Gastrocnemius medialis (tissue), 4 donors: ENCODE measurements at regions not wholly inside any gene's neighbourhood (a gene's known extent, or its start where the extent isn't known, plus 50 kb on each side); places are given as distances from the start of the nearest gene placed in this dataset.

Experiments
- ATAC-seq, 2 donors: fragments of 150-250 bp; one replicate each; pipeline ENCODE4 v1.9.1; 2016
- DNase-seq, 2 donors: peaks; one replicate each; pipeline ENCODE4 v3.0.0-alpha.2; 2019
- H3K27ac ChIP-seq, 4 donors: fragments of 200-600 bp; sonication (generic); 1 replicate in 1 of 4; 2 replicates in 3 of 4; pipeline ENCODE4 v1.5.1; 2016 to 2018; ENCODE audit warnings: mild to moderate bottlenecking in 2 of 4, moderate library complexity in 1 of 4
- H3K27me3 ChIP-seq, 3 donors: fragments of 200-600 bp; sonication (generic) in 2 of 3; 1 replicate in 1 of 3; 2 replicates in 2 of 3; pipeline versions ENCODE4 v1.5.1 to v1.6.0; 2016 to 2019; ENCODE audit warnings: mild to moderate bottlenecking in 1 of 3, moderate library complexity in 1 of 3
- H3K36me3 ChIP-seq, 2 donors: fragments of 200-600 bp; sonication (generic) in 1 of 2; one replicate each; pipeline ENCODE4 v1.5.1; 2017 to 2018
- H3K4me1 ChIP-seq, 2 donors: fragments of 200-600 bp; sonication (generic) in 1 of 2; one replicate each; pipeline ENCODE4 v1.5.1; 2016 to 2017; ENCODE audit warnings: mild to moderate bottlenecking in 2 of 2
- H3K4me3 ChIP-seq, 4 donors: fragments of 200-600 bp; sonication (generic) in 3 of 4; 1 replicate in 1 of 4; 2 replicates in 3 of 4; pipeline ENCODE4 v1.5.1; 2016 to 2019; ENCODE audit warnings: mild to moderate bottlenecking in 2 of 4
- H3K9me3 ChIP-seq, 3 donors: fragments of 200-600 bp; sonication (generic) in 2 of 3; 1 replicate in 1 of 3; 2 replicates in 2 of 3; pipeline ENCODE4 v1.5.1; 2016 to 2019
- CTCF ChIP-seq, 5 experiments: fragments of 450-650 bp in 3 of 5; fragments of 200-600 bp in 2 of 5; sonication (generic) in 2 of 5; IDR thresholded peaks in 4 of 5; conservative IDR thresholded peaks in 1 of 5; 1 replicate in 4 of 5; 2 replicates in 1 of 5; pipeline ENCODE4 v1.5.1; 2016 to 2019; ENCODE audit warnings: antibody characterized with exemption in 5 of 5, mild to moderate bottlenecking in 3 of 5, moderate library complexity in 3 of 5
- POLR2A ChIP-seq, 2 donors: fragments of 450-650 bp; IDR thresholded peaks; one replicate each; pipeline ENCODE4 v1.6.1; 2017; ENCODE audit warnings: antibody characterized with exemption in 2 of 2, mild to moderate bottlenecking in 2 of 2, moderate library complexity in 2 of 2
- in situ Hi-C, 4 donors: fragments of 200-750 bp; cut with MboI; loops; one replicate each; pipeline versions ENCODE4 v1.15.0 to v1.8.0; 2017; ENCODE audit warnings: low sequenced_read_pairs in 4 of 4
- intact Hi-C: fragments of 100-400 bp; cut with DNase I; formaldehyde crosslinking; loops from one replicate; pipeline ENCODE4 v1.15.1; 2023; ENCODE audit warnings: low total_unique reads

GRCh38 chr13:110032969-110033368 lies 246.6 kb upstream of the IRS2 start:
- H3K27ac ChIP-seq, result no peak overlapping the region
- intact Hi-C loops (loop anchor here (5.0 kb wide), 1 partner anchor 116 kb away; no protein-coding TSS in a partner anchor), in situ Hi-C loops (no loop called here)
- DNase-seq, result no peak
- TF ChIP-seq POLR2A (IDR thresholded peaks at IDR 0.05), result no peak
- no peak for TF ChIP-seq CTCF (IDR thresholded peaks at IDR 0.05 in 4 of 5, conservative IDR thresholded peaks at IDR 0.05 in 1 of 5)
- ATAC-seq, result no peak
- no peaks in the 10 kb centered on the region for H3K4me1 ChIP-seq
- H3K9me3 ChIP-seq, result no peaks in the 10 kb centered on the region
- no peaks in the 10 kb centered on the region for H3K27me3 ChIP-seq
- no peaks in the 10 kb centered on the region for H3K36me3 ChIP-seq
- no peak overlapping the region for H3K4me3 ChIP-seq

- intact Hi-C loops (loop anchor here (5.0 kb wide), 1 partner anchor 113 kb away; no protein-coding TSS in a partner anchor), in situ Hi-C loops (no loop called here)
- Histone ChIP-seq H3K9me3 (no peaks in the 10 kb centered on the region), H3K36me3 (no peaks in the 10 kb centered on the region), H3K27me3 (no peaks in the 10 kb centered on the region), H3K27ac (peak overlapping the region in 1 of 4 donors; percentile 73), H3K4me3 (no peak overlapping the region), H3K4me1 (no peaks in the 10 kb centered on the region)
- peak in 1 of 2 donors; percentile 90 for ATAC-seq
- DNase-seq, result peak in 1 of 2 donors; percentile 60
- TF ChIP-seq CTCF (IDR thresholded peaks at IDR 0.05 in 4 of 5, conservative IDR thresholded peaks at IDR 0.05 in 1 of 5), result no peak
Observed at GRCh38 chr13:110030394-110030928, 244.1 kb upstream of the IRS2 start.

- DNase-seq, result no peak
- no peaks in the 10 kb centered on the region for H3K36me3 ChIP-seq
- intact Hi-C loops, result no loop called here
- no peak overlapping the region for H3K27ac ChIP-seq
- H3K4me3 ChIP-seq, result no peak overlapping the region
- no peak for TF ChIP-seq POLR2A (IDR thresholded peaks at IDR 0.05)
- TF ChIP-seq CTCF (IDR thresholded peaks at IDR 0.05 in 4 of 5, conservative IDR thresholded peaks at IDR 0.05 in 1 of 5), result no peak
- H3K9me3 ChIP-seq, result no peaks in the 10 kb centered on the region
- H3K4me1 ChIP-seq, result peaks cover 9 to 10% of the 10 kb centered on the region in 2 donors
- no peak for ATAC-seq
- in situ Hi-C loops, result no loop called here
- H3K27me3 ChIP-seq, result no peaks in the 10 kb centered on the region
Observed at GRCh38 chr13:110028838-110029621, 242.6 kb upstream of the IRS2 start.

GRCh38 chr13:110028311-110028710 lies 241.9 kb upstream of the IRS2 start:
- ATAC-seq, result no peak
- Histone ChIP-seq H3K36me3 (no peaks in the 10 kb centered on the region), H3K27me3 (no peaks in the 10 kb centered on the region), H3K4me3 (no peak overlapping the region), H3K9me3 (no peaks in the 10 kb centered on the region), H3K4me1 (peaks cover 16 to 17% of the 10 kb centered on the region in 2 donors), H3K27ac (no peak overlapping the region)
- no peak for DNase-seq
- TF ChIP-seq CTCF (IDR thresholded peaks at IDR 0.05 in 4 of 5, conservative IDR thresholded peaks at IDR 0.05 in 1 of 5), result no peak
- no peak for TF ChIP-seq POLR2A (IDR thresholded peaks at IDR 0.05)
- in situ Hi-C loops, result no loop called here
- intact Hi-C loops, result no loop called here
